GM03348 (cell line): ENCODE measurements at regions not wholly inside any gene's neighbourhood (a gene's known extent, or its start where the extent isn't known, plus 50 kb on each side); places are given as distances from the start of the nearest gene placed in this dataset.

ENCODE experiments used
- DNase-seq: peaks from one replicate; pipeline ENCODE4 v3.0.0; 2012; ENCODE audit warnings: low spot score

GRCh38 chrX:97766501-97767095 is 882.9 kb downstream of the RPA4 start:
- no peak for DNase-seq

GRCh38 chrX:97787311-97787710 is 903.6 kb downstream of the RPA4 start:
- no peak for DNase-seq

GRCh38 chrX:97787849-97788248 is 904.1 kb downstream of the RPA4 start:
- DNase-seq, result no peak

GRCh38 chrX:97790850-97791249 is 907.1 kb downstream of the RPA4 start:
- no peak for DNase-seq

GRCh38 chrX:97797076-97797475 is 913.4 kb downstream of the RPA4 start:
- DNase-seq, result no peak

- DNase-seq, result peak; percentile 5
Measured at GRCh38 chrX:97806238-97806637, 922.5 kb downstream of the RPA4 start.

- no peak for DNase-seq
Measured at GRCh38 chrX:97806946-97807345, 923.2 kb downstream of the RPA4 start.

GRCh38 chrX:97820170-97820569 is 936.5 kb downstream of the RPA4 start:
- no peak for DNase-seq

- DNase-seq, result no peak
Measured at GRCh38 chrX:97828471-97828870, 944.8 kb downstream of the RPA4 start.

- no peak for DNase-seq
Measured at GRCh38 chrX:97835969-97836368, 952.3 kb downstream of the RPA4 start.

GRCh38 chrX:97841544-97842179 is 958.0 kb downstream of the RPA4 start:
- no peak for DNase-seq

- no peak for DNase-seq
Measured at GRCh38 chrX:97842468-97843199, 958.9 kb downstream of the RPA4 start.

- no peak for DNase-seq
Measured at GRCh38 chrX:97843200-97843811, 959.6 kb downstream of the RPA4 start.

GRCh38 chrX:97844161-97844560 is 960.5 kb downstream of the RPA4 start:
- no peak for DNase-seq

GRCh38 chrX:97844943-97845342 is 961.2 kb downstream of the RPA4 start:
- DNase-seq, result no peak

- DNase-seq, result no peak
Measured at GRCh38 chrX:97845451-97845850, 961.7 kb downstream of the RPA4 start.

- DNase-seq, result no peak
Measured at GRCh38 chrX:97846228-97846627, 962.5 kb downstream of the RPA4 start.

GRCh38 chrX:97846718-97847237 is 963.1 kb downstream of the RPA4 start:
- no peak for DNase-seq

- no peak for DNase-seq
Measured at GRCh38 chrX:97847885-97848679, 964.4 kb downstream of the RPA4 start.

GRCh38 chrX:97849951-97850350 is 966.2 kb downstream of the RPA4 start:
- DNase-seq, result no peak

- no peak for DNase-seq
Measured at GRCh38 chrX:97850911-97851310, 967.2 kb downstream of the RPA4 start.

GRCh38 chrX:97854086-97854485 is 970.4 kb downstream of the RPA4 start:
- no peak for DNase-seq
